GM19023 (cell line): ENCODE measurements at regions not wholly inside any gene's neighbourhood (a gene's known extent, or its start where the extent isn't known, plus 50 kb on each side); places are given as distances from the start of the nearest gene placed in this dataset.
"Not testable (repeated sequence)": the region's sequence is repeated elsewhere in the genome, so short reads cannot be mapped to it uniquely, and the experiment has no call there.

ENCODE experiments used
- ATAC-seq: cut with Tn5 transposase; IDR thresholded peaks from one replicate; pipeline ENCODE4 v1.9.1; 2021; ENCODE audit warnings: mild to moderate bottlenecking, moderate library complexity; ENCODE audit not compliant: unreplicated experiment

DNA sequence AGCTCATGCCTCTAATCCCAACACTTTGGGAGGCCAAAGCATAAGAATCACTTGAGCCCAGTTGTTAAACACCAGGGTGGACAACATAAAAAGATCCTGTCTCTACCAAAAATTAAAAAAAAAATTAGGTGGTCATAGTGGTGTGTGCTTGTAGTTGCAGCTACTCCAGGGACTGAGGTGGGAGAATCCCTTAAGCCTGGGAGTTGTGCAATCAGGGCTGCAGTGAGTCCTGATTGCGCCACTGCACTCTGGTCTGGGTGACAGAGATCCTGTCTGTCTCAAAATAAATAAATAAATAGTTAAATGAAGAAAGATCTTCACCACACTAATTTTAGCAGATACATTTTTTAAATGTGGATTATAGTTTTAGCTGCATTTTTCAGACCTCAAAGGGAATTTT lies 433.2 kb downstream of the MAT2B start:
- ATAC-seq: no peak

DNA sequence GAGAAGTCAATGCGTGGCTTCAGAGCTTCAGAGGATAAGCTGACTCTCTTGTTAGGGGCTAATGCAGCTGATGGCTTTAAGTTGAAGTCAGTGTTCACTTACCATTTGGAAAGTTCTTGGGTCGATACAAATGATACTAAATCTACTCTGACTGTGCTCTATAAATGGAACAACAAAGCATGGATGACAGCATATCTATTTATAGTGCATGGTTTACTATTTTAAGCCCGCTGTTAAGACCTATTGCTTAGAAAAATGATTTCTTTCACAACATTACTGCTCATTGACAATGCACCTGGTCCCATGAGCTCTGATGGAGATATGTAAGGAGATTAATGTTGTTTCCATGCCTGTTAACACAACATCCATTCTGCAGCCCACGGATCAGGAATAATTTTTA lies 435.7 kb downstream of the MAT2B start:
- no peak for ATAC-seq

GRCh38 chr5:163943546-163943945 lies 438.1 kb downstream of the MAT2B start:
- no peak for ATAC-seq

DNA sequence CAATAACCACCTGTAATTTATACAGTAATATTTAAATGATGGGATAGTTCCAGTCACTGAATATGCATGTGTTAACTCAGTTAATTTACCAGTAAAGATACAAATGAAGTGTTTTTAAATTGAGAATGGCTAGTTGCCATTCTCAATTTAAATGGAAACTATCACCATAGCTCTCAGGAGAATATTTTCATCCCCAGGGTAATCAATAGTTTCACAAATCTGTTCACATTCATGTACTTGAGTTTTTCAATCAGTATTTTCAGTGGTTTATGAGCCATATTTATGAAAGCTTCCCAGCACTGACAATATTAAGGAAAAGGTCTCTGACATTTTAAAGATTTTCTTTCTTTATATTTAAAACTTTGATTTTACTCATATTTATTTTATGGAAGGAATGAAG lies 439.3 kb downstream of the MAT2B start:
- ATAC-seq: no peak

- no peak for ATAC-seq
Measured at GRCh38 chr5:163947848-163948666, 442.6 kb downstream of the MAT2B start.

- ATAC-seq: no peak
Measured at GRCh38 chr5:163950248-163950647, 444.8 kb downstream of the MAT2B start.

- ATAC-seq: no peak
Measured at GRCh38 chr5:163951069-163951468, 445.6 kb downstream of the MAT2B start.

GRCh38 chr5:163953901-163954300 lies 448.5 kb downstream of the MAT2B start:
- ATAC-seq: no peak

DNA sequence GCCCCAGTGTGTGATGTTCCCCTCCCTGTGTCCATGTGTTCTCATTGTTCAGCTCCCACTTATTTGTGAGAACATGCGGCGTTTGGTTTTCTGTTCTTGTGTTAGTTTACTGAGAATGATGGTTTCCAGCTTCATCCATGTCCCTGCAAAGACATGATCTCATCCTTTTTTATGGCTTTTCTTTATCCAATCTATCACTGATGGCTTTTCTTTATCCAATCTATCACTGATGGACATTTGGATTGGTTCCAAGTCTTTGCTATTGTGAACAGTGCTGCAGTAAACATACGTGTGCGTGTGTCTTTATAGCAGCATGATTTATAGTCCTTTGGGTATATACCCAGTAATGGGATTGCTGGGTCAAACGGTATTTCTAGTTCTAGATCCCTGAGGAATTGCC lies 455.8 kb downstream of the MAT2B start:
- ATAC-seq: not testable (repeated sequence)

GRCh38 chr5:163963881-163964280 lies 458.5 kb downstream of the MAT2B start:
- no peak for ATAC-seq

DNA sequence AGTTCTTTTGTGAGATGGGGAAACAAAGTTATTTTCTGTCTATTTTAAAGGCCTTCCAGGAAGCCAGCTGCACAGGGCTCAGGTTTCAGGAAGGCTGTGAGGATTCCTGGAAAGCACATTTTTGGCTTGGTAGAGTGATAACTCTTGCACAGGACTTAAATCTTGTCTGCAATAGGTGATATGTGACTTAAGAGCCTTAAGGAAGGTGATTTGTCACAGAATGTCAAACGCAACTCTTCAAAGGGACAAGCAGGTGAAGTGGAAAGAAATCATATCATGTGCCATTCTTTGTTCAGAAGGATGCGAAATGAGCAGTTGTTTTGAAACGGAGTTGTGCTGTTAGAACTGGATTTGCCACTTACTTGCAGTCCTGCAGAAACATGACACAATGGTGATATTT lies 459.3 kb downstream of the MAT2B start:
- no peak for ATAC-seq

DNA sequence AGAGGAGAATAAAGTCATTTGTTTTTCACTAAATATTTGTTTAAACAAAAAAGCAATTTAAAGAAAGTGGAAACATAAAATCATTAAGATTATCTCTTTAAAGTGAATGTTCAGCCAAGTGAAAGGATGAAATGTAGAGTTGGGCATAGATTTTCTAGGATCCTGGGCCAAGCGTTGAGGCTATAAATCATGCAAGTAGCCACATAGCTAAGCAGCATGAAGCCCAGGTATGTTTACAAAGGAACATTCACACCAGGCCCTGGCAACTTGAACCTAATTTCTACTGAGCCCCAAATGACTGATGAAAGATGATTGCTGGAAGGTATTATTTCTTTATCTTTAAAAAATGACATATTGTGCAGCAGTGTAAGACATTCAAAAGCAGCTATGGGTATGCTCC lies 461.8 kb downstream of the MAT2B start:
- no peak for ATAC-seq

GRCh38 chr5:163968651-163969050 lies 463.2 kb downstream of the MAT2B start:
- ATAC-seq: no peak

DNA sequence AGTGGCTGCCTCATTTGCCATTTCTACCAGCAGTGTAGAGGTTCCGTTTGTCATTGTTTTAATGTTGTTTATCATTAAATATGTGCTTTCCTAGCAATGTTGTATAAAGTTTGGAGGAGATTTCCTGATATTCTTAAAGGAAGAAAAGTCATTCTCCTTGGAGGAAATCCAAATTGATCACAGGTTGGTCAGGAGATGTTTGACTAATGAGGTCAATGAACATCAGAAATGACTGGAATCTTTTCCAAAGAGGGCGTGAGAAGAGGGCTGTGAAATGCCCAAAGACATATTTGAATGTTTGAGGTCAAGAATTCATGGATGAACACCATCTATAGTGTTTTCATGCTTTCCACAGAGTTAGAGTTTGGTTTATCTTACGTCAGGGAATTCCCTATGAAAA lies 471.3 kb downstream of the MAT2B start:
- ATAC-seq: no peak

- no peak for ATAC-seq
Measured at GRCh38 chr5:163978897-163979296, 473.5 kb downstream of the MAT2B start.

DNA sequence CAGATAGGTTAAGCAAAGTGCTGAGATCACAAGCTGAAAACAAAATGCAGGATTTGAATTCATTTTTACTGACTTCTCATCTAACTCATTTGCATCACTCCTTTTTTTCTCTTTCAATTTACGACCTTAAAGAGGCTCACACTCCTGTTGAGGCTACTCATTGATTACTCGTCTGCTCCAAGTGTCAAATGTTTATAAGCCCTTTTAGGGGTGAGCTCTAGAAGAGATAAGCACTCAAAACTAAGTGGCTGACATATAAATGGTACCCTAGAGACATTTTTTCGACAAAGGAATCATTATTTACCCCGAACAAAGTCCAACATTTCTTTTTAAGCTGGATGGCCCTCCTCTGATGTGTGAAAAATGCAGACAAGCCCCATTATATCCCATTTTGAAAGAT lies 483.1 kb downstream of the MAT2B start:
- no peak for ATAC-seq

DNA sequence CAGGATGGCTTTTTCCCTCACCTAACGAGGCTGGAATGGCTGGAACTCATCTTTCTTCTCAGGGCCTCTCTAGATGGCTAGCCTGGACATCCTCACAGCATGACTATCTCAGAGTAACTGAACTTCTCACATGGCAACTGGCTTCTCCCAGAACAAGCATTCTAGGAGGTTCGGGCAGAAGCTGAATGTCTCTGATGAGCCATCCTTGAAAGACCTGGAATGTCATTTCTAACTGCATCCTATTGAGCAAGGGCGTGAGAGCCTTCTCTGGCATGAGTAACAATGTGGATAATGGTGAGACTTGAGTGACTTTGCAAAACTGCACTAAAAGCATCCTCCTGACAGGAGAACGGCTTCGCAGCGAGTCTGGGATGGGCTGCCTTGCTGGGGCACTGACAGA lies 487.7 kb downstream of the MAT2B start:
- ATAC-seq: no peak

DNA sequence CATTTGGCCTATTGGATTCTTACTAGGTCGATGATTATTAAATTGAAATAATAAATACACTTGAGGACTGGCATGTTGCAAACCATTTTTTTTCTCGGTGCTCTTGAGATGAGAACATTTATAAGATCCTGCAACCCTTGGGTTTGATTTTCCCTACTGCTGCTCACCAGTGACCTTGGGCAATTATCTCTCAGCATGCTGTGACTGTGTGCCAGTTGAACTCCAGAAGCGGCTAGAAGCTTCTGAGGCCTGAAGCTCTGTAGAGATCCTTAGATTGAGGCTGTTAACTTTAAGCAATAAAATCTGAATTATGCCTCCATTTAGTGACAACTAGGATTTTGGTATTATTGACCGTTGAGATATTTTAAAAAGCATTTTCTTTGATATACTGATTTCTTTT lies 489.8 kb downstream of the MAT2B start:
- ATAC-seq: no peak

- no peak for ATAC-seq
Measured at GRCh38 chr5:163997965-163998364, 492.5 kb downstream of the MAT2B start.

GRCh38 chr5:164000241-164000640 lies 494.8 kb downstream of the MAT2B start:
- ATAC-seq: no peak

GRCh38 chr5:164000819-164001218 lies 495.4 kb downstream of the MAT2B start:
- ATAC-seq: no peak

DNA sequence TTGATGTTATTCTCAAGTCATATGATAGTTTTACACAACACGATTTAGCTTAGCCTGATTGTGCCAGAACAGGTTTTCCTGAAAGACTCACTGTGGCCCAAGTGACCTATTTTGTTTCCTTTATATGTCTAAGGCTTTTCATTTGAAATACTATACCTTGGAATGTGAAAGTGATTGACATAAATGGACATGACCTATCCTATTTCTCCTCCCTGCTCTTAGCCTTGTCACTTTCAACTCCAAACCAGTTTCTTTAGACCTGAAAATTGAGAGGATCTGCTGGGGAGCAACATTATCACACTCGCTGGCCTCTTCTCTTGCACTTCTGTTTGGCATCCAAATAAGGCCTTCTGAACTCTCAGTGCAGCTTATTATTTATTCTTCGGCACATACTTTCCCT lies 496.8 kb downstream of the MAT2B start:
- no peak for ATAC-seq

DNA sequence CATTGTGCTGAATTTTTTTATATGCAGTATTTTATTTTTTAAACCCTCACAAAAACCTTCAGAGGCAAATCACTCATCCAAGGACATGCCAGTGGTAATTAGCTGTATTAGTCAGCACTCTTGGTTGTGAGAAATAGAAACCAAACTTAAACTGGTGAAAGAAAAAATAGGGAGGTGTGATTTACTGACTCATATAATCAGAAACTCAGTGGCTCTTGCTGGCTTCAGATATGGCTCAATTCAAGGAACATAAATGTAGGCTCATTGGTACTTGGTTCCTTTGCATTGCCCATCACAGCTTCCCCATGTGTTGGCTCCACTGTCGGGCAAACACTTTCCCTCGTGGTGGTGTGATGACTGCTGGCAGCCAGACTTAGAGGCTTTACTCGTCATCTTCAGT lies 497.2 kb downstream of the MAT2B start:
- ATAC-seq: no peak
